Coronary artery (tissue), 2 donors: ENCODE measurements at regions not wholly inside any gene's neighbourhood (a gene's known extent, or its start where the extent isn't known, plus 50 kb on each side); places are given as distances from the start of the nearest gene placed in this dataset.

ENCODE experiments used
- DNase-seq: peaks from one replicate; pipeline ENCODE4 v3.0.0-alpha.2; 2017; ENCODE audit warnings: low spot score
- H3K27ac ChIP-seq, 2 donors: fragments of 200-600 bp; sonication (generic); one replicate each; pipeline ENCODE4 v1.5.1; 2016 to 2019
- H3K4me3 ChIP-seq: fragments of 200-600 bp; sonication (generic); 2 replicates; pipeline ENCODE4 v1.5.1; 2016; ENCODE audit warnings: mild to moderate bottlenecking, moderate library complexity
- TF ChIP-seq, protein P1 (sequence below): fragments of 200-600 bp; sonication (generic); IDR thresholded peaks from one replicate; pipeline ENCODE4 v1.5.1; 2019; ENCODE audit warnings: antibody characterized with exemption

DNA sequence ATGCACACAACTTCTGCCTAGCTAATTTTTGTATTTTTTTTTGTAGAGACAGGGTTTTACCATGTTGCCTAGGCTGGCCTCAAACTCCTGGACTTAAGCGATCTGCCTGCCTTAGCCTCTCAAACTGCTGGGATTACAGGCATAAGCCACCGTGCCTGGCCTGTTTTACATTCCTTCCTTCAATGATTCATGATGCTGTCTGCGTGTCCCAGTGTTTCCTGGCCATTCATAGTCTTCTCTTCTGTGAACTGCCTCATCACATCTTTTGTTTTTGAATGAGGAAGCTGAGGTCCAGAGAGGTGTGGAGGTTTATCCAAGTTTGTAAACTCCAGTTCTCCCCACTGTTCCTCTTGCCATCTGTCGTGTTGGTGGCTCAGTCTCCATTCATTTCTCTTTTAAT, 64.5 kb upstream of the MED9 start:
- Histone ChIP-seq H3K27ac (no peak overlapping the region), H3K4me3 (no peak overlapping the region)
- TF ChIP-seq, protein P1, sequence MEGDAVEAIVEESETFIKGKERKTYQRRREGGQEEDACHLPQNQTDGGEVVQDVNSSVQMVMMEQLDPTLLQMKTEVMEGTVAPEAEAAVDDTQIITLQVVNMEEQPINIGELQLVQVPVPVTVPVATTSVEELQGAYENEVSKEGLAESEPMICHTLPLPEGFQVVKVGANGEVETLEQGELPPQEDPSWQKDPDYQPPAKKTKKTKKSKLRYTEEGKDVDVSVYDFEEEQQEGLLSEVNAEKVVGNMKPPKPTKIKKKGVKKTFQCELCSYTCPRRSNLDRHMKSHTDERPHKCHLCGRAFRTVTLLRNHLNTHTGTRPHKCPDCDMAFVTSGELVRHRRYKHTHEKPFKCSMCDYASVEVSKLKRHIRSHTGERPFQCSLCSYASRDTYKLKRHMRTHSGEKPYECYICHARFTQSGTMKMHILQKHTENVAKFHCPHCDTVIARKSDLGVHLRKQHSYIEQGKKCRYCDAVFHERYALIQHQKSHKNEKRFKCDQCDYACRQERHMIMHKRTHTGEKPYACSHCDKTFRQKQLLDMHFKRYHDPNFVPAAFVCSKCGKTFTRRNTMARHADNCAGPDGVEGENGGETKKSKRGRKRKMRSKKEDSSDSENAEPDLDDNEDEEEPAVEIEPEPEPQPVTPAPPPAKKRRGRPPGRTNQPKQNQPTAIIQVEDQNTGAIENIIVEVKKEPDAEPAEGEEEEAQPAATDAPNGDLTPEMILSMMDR: no peak
- DNase-seq: no peak

DNA sequence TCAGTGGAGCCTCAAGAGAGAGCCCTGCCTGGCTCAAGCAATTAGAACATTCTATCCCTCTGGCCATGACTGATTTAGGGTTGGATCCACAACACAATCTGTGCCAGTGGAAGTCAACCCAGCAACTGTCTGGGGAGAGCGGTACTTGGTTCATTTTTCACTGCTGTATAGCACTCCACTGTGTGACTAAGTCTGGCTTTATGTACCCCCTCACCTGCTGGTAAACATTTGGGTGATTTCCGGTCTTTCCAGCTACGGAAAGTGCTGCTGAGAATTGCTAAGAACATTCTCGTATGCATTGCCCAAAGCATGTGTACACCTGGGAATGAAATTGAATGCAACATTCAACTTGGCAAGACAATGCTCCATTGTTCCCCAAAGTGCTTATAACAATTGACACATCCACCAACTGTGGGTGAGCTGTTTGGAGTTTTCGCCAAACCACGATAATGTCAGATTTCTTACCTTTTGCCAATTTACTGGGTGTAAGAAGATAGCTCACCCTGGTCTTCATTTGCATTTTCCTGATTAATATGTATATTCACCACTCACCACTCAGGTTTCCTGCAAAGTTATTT, 63.5 kb upstream of the MED9 start:
- Histone ChIP-seq H3K27ac (peak overlapping the region in 1 of 2 donors; percentile 15), H3K4me3 (no peak overlapping the region)
- TF ChIP-seq, protein P1: no peak
- DNase-seq: no peak

DNA sequence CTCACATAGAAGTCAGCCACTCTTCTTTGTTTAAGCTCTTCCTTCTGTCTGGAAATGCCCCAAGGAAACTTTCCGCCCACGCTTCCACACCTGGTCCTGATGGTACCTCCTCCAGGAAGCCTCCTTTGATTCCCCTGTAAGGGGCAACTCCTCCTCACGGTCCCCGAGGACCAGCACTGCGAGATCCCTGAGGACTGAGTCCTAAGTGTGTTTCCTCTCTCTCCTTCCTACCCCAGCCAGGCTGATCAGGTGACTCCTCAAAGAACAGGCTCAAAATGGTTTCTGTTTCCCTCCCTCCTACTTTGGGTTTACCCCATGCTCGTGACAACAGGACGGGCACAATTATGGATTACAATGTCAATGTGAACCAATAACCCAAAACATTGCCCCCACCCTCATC, 63.0 kb upstream of the MED9 start:
- Histone ChIP-seq H3K4me3 (no peak overlapping the region), H3K27ac (peak overlapping the region in 1 of 2 donors; percentile 59)
- no peak for DNase-seq
- TF ChIP-seq, protein P1: no peak

DNA sequence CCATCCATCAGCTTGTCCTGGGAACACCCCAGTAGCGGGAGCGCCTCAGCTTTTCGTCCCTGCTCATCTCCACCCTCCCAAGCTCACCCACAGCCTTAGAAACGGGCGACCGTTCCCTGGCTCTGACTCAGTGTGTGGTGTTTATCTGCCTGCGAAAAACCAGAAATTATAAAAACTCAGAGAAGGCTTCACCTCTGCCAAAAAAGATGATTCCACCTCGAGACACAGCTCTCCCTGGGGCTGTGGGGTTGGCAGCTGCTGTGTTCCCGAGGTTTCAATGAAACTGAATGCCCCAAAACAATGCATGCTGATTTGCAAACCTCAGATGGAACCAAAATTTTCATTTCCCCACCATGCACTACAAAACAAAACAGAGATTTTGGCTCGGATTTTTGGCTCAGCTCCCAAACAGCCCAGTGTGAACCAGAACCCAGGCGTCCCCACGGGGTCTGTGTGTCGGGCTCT, 62.4 kb upstream of the MED9 start:
- no peak for DNase-seq
- Histone ChIP-seq H3K27ac (peak overlapping the region in 1 of 2 donors; percentile 59), H3K4me3 (no peak overlapping the region)
- TF ChIP-seq, protein P1: no peak

DNA sequence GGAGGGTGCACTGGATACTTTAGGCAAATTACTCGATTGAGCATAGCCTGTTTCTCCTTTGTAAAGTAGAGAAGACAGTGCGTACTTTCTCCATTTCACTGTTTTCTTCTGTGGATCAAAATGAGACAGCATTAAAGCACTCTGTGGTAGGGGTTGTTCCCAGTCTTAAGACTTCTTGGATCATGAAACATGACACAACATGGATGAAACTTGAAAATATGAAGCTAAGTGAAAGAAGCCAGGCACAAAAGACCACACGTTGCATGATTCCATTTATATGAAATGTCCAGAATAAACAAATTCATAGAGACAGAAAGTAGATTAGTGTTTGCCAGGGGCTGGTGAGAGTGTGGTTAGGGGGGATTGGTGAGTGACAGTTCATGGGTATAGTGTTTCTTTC, 61.8 kb upstream of the MED9 start:
- Histone ChIP-seq H3K4me3 (no peak overlapping the region), H3K27ac (peak overlapping the region in 1 of 2 donors; percentile 12)

DNA sequence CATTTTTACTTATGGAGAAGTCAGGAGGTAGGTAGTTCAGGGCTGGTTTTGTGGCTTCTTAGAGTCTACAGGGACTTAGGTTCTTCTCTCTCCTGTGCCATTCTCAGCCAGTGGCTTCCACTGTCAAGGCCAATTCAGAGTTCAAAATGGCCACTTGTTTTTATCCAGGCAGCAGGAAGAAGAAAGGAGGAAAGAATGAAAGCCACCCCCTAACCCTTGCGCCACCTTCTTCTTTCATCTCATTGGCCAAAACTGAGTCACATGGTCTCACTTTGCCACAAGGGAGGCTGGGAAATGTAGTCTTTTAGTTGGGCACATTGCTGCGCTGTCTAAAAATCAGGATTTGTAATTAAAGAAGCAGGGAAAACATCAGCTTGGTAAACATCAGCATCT, 60.8 kb upstream of the MED9 start:
- no peak for DNase-seq
- Histone ChIP-seq H3K4me3 (no peak overlapping the region), H3K27ac (peak overlapping the region in 1 of 2 donors; percentile 55)
- TF ChIP-seq, protein P1: no peak

More for the DNA sequence above, 61.8 kb upstream of the MED9 start:
- TF ChIP-seq, protein P1: no peak
- no peak for DNase-seq
